ENCODE measurements at regions not wholly inside any gene's neighbourhood (a gene's known extent, or its start where the extent isn't known, plus 50 kb on each side); places are given as distances from the start of the nearest gene placed in this dataset.
"Not testable (repeated sequence)": the region's sequence is repeated elsewhere in the genome, so short reads cannot be mapped to it uniquely, and the experiment has no call there.

DNA sequence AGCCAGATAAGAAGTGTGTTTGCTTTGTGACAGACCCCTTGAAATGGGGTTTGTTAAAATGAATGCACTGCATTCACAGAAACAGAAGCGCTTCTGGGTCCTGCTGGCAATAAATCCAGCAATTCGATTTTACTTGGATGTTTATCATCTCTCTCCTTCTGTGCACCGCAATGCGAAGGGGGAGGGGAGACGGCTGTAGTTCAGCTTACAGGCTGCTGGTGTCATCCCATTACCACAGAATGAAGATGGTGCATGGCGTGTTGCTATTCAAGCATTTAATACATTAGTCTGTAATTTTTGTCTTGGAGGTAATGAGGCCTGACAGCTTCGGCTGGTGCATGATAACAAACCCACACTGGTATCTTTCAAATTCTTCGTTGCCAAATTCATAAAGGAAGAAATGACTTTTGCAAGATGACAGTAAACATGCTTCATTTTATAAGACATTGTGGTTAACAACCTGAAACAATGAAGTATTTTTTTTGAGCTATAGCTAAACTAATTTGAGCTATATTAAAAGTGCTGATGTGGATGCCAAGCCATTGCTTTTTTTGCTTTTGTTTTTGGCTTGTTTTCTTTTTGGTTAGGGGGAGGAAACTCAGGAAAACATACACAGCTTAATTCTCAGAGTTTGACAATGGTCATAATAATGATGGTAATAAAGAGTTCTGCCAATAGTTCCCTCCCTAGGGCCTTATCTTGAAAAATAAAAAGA, 418.3 kb downstream of the OTOL1 start:
- peak; percentile 74 for DNase-seq (ENCODE audit: low read depth)

DNA sequence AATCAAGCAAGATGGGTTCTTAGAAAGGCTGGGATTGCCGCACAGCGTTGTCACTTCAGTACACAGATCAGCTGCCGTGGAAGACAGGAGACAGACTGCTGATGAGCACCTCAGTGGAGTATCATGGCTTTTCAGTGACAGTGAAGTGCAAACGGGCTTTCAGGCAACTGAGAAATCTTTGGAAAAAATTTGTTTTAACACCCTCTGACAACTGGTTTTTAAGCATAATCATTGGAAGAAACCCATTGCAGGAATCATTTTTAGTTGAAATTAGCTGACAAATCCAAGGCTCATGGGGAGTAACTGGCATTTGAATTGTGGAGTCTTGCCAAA, 418.8 kb downstream of the OTOL1 start:
- DNase-seq (ENCODE audit: low read depth) = no peak

DNA sequence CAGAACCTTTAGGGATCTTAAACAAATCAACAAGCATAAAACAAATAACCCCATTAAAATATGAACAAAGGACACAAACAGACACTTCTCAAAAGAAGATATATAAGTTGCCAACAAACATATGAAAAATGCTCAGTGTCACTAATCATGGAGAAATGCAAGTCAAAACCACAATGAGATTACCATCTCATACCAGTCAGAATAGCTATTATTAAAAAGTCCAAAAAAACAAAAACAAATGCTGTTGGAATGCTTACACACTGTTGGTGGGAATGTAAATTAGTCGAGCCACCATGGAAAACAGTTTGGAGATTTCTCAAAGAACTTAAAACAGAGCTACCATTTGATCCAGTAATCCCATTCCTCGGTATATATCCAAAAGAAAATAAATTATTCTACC, 423.6 kb downstream of the OTOL1 start:
- DNase-seq (ENCODE audit: low read depth) = no peak

DNA sequence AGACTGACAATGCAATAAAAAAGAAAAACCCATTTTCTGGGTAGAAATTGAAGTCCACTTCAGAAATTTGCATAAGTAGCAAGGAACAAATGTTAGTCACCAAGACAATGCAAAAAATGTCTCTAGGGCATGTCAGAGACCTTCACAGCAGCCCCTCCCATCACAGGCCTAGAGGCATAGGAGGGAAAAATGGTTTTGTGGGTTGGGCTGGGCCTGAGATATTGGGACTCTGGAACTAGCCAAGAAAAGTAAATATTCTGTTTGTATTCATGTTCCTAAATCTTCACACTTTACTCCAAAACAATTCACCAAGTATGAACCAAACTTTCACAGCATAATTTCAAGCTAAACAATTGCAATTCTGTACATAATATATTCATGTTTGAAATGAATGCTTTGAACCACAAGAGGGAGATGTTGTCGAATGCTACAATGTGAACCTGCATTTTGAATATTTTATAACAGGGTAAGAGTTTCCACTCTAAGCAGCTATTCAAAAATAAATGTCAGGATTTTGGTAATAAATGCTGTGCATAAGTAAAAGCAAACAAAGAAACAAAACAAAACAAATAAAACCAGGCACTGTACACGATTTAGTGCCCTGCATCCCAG, 429.2 kb downstream of the OTOL1 start:
- no peak for DNase-seq (ENCODE audit: low read depth)

DNA sequence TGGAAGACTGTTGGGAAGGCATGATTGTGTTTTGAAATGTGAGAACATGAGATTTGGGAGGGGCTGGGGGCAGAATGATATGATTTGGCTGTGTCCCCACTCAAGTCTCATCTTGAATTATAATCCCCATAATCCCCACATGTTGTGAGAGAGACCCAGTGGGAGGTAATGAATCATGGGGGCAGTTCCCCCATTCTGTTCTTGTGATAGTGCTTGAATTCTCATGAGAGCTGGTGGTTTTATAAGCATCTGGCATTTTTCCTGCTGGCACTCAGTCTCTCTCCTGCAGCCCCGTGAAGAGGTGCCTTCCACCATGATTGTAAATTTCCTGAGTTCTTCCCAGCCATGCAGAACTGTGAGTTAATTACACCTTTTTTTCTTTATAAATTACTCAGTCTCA, 430.5 kb downstream of the OTOL1 start:
- no peak for DNase-seq (ENCODE audit: low read depth)

DNA sequence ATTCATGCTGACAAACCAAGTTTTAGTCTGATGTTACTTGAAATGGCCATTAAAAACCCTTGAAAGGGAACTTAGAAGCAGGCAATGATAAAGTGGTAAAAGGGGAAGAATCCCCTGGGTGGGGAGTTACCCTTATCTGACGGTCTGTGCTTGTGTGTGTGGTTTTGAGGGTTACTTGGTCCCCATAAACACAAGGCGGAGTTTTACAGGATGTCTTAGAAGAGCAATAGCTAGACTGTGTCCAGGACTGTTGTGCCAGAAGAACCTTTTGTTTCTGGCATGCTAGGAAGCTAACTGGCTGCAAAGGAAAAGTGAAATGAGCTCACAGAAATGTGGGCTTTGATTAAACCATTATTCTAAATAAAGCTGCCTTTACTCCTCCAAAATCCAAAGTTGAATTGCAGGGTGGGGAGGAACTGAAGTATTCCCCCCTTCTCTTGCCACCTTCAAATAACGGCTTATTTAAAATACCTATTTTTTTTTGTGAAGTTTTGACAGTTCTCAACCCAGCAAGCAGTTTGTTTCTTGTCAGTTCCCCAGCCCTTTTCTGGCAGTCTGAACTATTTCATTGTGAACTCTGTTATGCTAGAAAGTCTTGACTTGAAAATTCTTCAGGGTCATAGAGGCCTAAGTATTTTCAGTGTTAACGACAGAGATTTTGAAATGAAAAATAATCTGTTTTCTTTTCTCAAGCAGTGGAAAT, 443.5 kb downstream of the OTOL1 start:
- no peak for DNase-seq (ENCODE audit: low read depth)

DNA sequence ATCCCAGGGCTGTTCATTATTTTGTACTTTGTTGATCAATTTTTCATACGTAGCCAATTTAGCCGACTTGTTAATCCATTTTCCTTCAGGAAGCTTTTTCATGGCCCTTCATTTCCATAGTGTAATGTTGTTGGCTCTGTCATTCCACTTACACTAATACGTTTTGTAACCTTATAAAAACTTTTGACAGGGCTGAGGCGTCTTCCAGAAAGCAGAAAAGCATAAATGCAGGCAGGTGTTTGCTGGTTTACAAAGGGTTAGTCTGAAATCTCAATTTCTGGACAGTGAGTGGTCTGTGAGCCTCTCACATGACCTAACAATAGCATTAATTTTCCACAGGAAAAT, 444.0 kb downstream of the OTOL1 start:
- no peak for DNase-seq (ENCODE audit: low read depth)

DNA sequence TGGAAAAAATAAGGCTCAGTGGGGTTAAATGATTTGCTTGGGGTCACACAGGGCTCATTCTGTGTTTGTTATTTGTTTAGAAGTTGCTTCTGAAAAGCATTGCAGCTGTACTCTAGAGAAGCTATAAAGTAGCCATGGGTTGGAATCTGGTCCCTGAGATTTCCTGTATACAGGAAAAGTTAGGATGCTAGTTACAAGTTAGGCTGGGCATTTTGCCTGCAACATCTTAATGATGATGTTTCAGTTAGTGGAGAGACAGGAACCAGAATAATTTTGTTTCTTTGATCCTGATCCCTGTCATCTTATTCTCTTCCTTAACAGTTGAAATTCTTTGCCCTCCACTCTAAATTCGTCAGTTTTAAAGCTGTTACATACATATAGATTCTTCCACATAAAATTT, 445.3 kb downstream of the OTOL1 start:
- no peak for DNase-seq (ENCODE audit: low read depth)

DNA sequence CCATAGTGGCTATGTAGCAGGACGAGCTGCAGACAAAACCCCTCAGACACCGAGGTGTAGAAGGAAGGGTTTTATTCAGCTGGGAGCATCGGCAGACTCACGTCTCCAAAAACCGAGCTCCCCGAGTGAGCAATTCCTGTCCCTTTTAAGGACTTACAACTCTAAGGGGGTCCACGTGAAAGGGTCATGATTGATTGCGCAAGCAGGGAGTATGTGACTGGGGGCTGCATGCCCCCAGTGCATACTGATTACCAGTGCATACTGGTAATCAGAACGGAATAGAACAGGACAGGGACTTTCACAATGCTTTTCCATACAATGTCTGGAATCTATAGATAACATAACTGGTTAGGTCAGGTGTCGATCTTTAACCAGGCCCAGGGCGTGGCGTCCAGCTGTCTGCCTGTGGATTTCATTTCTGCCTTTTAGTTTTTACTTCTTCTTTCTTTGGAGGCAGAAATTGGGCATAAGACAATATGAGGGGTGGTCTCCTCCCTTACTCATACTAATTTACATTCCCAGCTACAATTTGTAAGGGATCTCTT, 447.3 kb downstream of the OTOL1 start:
- DNase-seq (ENCODE audit: low read depth) = not testable (repeated sequence)

DNA sequence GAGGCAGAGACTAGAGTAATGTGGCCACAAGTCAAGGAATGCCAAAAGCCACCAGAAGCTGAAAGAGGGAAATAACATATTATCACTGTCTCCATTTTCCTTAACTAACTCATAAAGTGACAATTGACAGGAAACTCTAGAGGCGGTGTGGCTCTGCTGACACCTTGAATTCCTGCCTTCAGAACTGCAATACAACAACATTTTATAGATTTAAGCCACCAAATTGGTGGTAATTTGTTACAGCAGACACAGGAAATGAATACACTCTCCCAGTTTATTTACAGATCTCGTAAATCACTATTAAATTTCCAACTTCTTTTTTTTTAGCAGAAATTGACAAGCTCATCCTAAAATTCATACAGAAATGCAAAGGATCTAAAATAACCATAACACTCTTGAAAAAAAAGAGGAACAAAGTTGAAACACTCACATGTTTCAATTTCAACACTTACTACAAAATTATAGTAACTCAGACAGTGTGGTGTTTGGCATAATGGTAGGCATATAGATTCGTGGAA, 449.9 kb downstream of the OTOL1 start:
- no peak for DNase-seq (ENCODE audit: low read depth)

DNA sequence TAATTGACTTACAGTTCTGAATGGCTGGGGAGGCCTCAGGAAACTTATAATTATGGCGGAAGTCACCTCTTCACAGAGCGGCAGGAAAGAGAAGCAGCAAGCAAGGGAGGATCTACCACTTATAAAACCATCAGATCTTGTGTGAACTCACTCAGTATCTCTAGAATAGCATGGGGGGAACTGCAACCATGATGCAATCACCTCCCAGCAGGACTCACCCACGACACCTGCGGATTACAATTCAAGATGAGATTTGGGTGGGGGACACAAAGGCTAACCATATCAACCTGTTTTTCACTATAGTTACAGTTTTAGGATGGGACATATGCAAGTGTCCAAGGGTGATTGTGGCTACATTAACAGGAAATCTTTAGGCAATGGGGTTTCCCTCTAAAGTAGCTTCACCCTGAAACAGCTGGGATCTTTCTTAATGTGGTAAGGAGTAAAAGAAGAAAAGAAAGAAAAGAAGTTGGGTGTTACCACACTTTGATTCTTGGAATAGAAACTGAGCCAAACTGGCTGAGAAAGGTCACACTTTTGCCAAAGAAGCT, 453.8 kb downstream of the OTOL1 start:
- DNase-seq (ENCODE audit: low read depth) = no peak

DNA sequence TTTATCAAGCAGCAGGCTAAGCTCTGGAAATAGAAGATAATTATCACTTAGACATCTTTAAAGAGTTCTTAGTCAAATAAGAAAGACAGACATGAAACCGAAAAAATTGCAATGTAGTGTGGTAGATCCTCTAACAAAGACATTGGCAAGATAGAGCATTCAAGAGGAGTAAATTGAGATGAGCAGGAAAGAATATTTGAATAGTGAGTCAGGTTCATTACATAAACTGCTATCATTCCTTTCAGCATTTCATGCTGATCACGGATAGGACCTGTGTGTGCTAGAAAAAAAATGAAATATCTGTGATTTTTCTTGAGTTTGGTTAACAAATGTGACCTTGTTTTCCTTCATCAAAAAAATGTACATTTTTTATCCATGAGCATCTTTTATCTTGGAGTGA, 460.9 kb downstream of the OTOL1 start:
- no peak for DNase-seq (ENCODE audit: low read depth)

DNA sequence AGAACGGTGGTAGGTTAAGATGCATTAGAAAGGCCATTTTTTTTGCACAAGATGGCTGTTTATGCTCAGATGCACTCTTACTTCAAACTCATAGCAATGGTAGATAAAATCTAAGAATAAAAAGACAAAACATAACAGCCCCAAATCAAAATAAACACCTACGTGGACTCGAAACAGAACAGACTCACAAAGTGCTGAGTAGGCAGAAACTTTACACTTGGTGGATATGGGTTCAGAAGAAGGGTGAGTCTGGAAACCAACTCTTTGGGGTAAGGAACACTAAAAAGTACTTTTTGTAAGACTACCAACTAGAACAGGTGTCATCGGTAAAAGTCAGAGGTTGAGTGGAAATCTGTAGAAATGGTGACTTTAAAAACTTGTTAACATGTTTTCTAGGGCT, 468.2 kb downstream of the OTOL1 start:
- DNase-seq (ENCODE audit: low read depth) = no peak

DNA sequence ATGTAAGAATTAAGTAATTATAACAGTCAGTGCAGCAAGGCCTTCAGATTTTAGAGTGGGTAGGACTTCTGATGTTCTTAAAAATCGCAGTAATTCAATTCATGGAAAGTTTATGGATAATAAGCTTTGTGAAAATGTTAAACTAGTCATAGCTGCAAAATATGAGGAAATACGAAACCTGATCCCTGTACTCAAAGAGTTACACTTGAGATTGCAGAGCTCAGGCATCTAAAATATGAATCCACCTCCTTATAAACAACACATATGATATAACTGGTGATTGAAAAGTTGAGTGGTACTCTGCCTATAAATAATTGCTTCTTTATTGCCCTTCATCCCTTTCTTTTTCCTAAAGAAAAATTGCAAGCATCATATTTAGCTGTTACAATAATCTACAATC, 473.3 kb downstream of the OTOL1 start:
- DNase-seq (ENCODE audit: low read depth) = no peak

DNA sequence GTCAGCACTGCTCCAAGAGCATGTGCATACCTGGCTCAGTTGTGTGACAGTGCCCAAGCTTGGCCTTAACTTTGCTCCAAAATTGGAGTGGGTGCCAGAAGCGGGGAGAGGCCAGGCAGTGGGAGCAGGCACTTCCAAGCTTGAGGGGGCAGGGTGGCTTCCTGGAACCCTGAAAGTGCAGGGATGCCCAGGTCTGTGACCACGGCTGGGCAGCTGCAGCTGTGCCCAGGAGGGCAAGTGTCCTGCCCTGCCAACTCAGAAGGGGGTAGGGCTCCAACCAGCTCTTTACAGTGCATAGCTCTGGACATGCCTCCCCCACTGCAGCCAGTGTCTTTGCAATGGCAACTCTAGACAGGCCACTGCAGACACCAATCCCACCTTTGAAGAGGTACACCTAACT, 478.6 kb downstream of the OTOL1 start:
- DNase-seq (ENCODE audit: low read depth) = no peak

DNA sequence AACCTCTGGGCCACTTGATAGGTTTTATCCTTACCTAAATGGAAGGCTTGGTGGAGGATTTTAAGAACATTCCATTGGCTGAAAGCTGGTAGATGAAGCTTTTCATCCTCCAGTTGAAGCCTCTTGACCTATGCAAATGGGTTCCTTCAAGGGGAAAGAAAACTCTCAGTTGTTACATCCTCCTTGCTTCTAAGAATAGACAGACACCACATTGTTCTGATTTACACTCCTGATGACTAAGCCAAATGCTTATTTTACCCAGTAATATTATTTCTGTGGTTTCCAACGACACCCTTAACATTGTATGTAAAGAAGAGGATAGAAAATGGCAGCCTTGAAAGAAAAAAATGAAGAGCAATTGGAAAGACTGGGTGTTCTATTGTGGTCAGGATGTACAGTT, 480.5 kb downstream of the OTOL1 start:
- no peak for DNase-seq (ENCODE audit: low read depth)

DNA sequence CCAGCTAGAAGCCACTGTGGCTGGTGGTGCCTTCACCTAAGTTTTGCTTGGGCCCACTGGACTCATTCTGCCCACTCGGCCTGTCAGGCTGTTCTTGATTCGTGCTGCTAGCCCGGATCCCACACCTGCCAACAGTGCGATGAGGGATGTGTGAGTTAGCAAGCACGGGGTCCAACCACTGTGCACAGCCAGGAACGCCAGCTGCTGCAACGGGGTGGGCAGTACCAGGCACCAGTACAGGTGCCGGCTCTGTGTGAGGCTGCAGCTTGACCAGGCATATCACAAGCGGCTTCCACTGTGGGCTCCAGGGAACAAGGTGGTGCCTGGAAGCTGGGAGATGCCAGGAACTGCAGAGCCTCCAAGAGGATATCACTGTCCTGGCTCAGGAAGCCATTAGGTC, 481.2 kb downstream of the OTOL1 start:
- no peak for DNase-seq (ENCODE audit: low read depth)

DNA sequence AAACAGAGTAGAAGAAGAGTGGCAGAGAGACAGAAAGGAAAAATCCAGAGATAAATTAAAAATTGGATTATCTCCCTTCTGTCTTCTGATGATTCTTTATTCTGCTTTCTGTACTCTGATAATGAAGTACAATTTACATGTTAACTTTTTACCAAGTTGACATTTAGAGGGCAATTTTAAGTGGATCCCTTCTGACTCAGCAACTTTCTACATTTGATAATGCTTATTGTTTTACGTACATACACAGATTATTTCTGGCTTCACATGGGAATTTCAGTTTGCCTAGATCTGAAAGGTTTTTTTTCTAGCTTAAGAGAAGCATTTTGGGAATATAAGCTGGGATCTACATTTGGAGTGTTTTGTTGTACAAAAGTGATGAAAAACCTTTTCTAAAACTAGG, 491.3 kb downstream of the OTOL1 start:
- DNase-seq (ENCODE audit: low read depth) = no peak

DNA sequence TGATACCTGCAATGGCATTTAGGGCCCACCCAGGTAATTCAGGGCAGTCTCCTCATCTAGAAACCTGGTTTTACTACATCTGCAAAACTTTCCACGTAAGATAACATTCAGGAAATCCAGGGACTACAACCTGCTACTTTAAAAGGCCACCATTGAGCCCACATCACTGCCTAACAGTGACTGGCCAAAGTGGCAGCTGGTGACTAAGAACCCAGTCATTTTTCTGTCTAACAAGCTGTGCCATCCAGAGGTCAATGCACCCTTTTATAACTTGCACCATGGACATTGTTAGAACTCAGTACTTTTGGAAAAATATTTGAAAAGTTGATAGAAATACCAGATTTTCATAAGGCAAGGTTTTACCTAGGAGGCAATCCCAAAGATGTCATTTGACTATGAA, 492.4 kb downstream of the OTOL1 start:
- no peak for DNase-seq (ENCODE audit: low read depth)

DNA sequence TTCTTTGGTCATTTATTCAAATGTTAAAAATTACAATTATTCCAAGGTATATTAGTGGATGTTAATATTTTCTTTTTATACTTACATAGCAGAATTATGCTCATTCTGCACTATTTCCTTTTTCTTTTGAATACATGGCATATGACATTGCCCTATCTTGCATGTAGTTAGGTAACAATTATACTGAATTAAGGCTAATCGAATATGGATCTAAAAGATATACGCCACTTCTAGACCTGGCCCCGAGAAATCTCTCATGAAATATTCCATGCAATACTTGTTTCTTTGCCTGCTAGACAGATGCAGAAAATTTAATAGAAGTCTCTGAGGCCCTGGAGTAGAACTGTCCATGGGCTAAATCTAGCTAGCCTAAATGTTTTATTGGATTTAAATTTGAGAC, 493.4 kb downstream of the OTOL1 start:
- DNase-seq (ENCODE audit: low read depth) = no peak

DNA sequence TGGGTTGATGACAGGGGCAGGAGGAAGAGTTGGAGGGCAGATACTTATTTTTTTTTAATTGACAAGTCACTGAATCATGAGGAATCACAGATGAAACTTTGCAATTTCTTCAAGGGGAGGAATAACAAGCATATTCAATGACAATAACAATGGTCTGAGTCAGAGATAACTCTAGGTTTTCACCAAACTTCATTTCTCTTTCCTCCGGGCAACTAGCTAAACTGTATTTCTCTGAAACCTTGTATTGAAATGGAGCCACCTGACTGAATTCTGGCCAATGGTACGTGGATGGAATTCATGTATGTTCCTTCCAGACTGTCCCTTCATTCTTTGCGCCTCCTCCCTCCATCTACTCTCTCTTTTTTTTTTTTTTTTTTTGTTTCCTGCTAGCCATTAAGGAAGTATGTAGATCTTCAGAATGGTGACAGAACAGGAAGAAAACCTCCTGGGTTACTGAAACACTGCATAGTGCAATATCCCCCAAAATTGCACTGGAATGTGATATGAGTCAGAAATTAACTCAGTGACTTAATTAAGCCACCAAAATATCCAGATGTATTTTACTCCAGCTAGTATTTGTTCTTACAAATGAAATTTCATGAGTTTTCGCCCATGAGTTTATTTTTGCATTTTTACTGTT, 495.4 kb downstream of the OTOL1 start:
- DNase-seq (ENCODE audit: low read depth) = no peak

DNA sequence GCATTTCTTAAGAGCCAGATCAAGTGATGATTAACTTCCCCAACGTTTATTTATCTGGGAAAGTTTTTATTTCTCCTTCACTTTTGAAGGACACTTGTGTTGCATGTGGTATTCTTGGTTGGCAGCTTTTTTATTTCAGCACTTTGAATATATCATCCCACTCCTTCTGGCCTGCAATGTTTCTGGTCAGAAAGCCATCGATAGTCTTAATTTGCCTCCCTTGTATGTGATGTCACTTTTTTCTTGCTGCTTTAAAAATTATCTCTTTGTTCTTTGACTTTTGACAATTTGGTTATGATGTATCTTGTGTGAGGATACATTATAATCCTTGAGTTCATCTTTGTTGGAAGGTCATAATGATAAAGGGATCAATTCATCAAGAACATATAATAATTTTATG, 503.2 kb downstream of the OTOL1 start:
- DNase-seq (ENCODE audit: low read depth) = no peak

All from renal cortical epithelial cell (primary cell).